ENCODE measurements at regions not wholly inside any gene's neighbourhood (a gene's known extent, or its start where the extent isn't known, plus 50 kb on each side); places are given as distances from the start of the nearest gene placed in this dataset.

GRCh38 chr3:94617312-94617711 lies 554.5 kb downstream of the NSUN3 start:
- TF ChIP-seq EZH2 (IDR thresholded peaks at IDR 0.05) (no peak), POLR2AphosphoS5 (IDR thresholded peaks at IDR 0.05; ENCODE audit: borderline replicate concordance, low read depth, low read length) (no peak), FOXP2 (optimal IDR thresholded peaks at IDR 0.05; ENCODE audit: control extremely low read depth, extremely low read length, insufficient read depth) (no peak)

All from SK-N-MC (cell line).